Endothelial cell of umbilical vein (primary cell): ENCODE measurements at regions not wholly inside any gene's neighbourhood (a gene's known extent, or its start where the extent isn't known, plus 50 kb on each side); places are given as distances from the start of the nearest gene placed in this dataset.

ENCODE experiments used
- BruUV-seq: library from RNA; stranded (reverse); fragments of 400-500 nt; replicated peaks from 2 replicates; lab custom pipeline; 2021; lab: Mats Ljungman, UMichigan
- CTCF ChIA-PET: fragments of 300-600, 350-600 bp; sonication (Branson Sonifier 250); formaldehyde crosslinking; loops from one replicate; lab custom pipeline; 2021; ENCODE audit warnings: antibody characterized with exemption, inconsistent platforms; lab: Charles Lee
- POLR2A ChIA-PET: fragments of 300-600, 350-600 bp; sonication (Branson Sonifier 250); formaldehyde crosslinking; loops from one replicate; lab custom pipeline; 2021; ENCODE audit warnings: antibody characterized with exemption, inconsistent platforms; lab: Charles Lee
- DNase-seq: peaks from one replicate; pipeline ENCODE4 v3.0.0-alpha.2; 2011; ENCODE audit warnings: low read depth, low spot score
- FAIRE-seq: peaks from 2 replicates; lab custom pipeline; 2011; peaks lifted over from hg19 to GRCh38; lab: Jason Lieb, UNC
- H2AFZ ChIP-seq: 2 replicates; pipeline ENCODE4 v1.6.0; 2012; ENCODE audit warnings: low read depth, low read length, control low read depth, inconsistent platforms
- H3K27ac ChIP-seq: 2 replicates; pipeline ENCODE4 v1.5.1; 2011; ENCODE audit warnings: low read depth, mild to moderate bottlenecking, control low read depth, low read length, moderate library complexity; ENCODE audit not compliant: insufficient read depth
- H3K27me3 ChIP-seq, 2 experiments: 2 replicates each; pipeline versions ENCODE4 v1.6.0 to v1.6.1; 2011; ENCODE audit warnings: low read length in 2 of 2, mixed read lengths in 1 of 2; ENCODE audit not compliant: control insufficient read depth in 2 of 2, insufficient read depth in 2 of 2
- H3K36me3 ChIP-seq, 2 experiments: 2 replicates in 1 of 2; 3 replicates in 1 of 2; pipeline ENCODE4 v1.5.1; 2011; ENCODE audit warnings: low read length in 2 of 2, mild to moderate bottlenecking in 1 of 2, moderate library complexity in 1 of 2; ENCODE audit not compliant: control insufficient read depth in 2 of 2, insufficient read depth in 2 of 2; ENCODE audit errors: extremely low read depth in 1 of 2
- H3K4me1 ChIP-seq: 3 replicates; pipeline ENCODE4 v1.5.1; 2011; ENCODE audit warnings: mild to moderate bottlenecking, low read length; ENCODE audit not compliant: control insufficient read depth, insufficient read depth; ENCODE audit errors: extremely low read depth
- H3K4me2 ChIP-seq: 2 replicates; pipeline ENCODE4 v1.6.1; 2011; ENCODE audit warnings: low read length, control low read depth, mixed read lengths; ENCODE audit not compliant: insufficient read depth
- H3K4me3 ChIP-seq, 3 experiments: fragments of 200-600 bp in 1 of 3; sonication (generic), shearing (Covaris generic) in 1 of 3; replicated peaks in 1 of 3; 2 replicates each; pipeline ENCODE4 v1.5.1; 2011 to 2016; ENCODE audit warnings: control low read depth in 3 of 3, low read length in 3 of 3, mild to moderate bottlenecking in 2 of 3, inconsistent platforms in 1 of 3, low read depth in 1 of 3, moderate library complexity in 1 of 3; ENCODE audit not compliant: insufficient read depth in 1 of 3
- H3K79me2 ChIP-seq: 2 replicates; pipeline ENCODE4 v1.6.0; 2012; ENCODE audit warnings: low read length, inconsistent platforms; ENCODE audit not compliant: control insufficient read depth, insufficient read depth
- H3K9ac ChIP-seq: replicated peaks from 2 replicates; pipeline ENCODE3; 2011; ENCODE audit warnings: low read length, control low read depth; ENCODE audit not compliant: insufficient read depth; ENCODE audit errors: extremely low read depth
- H3K9me1 ChIP-seq: replicated peaks from 3 replicates; pipeline ENCODE4 v1.6.0; 2011; ENCODE audit warnings: mild to moderate bottlenecking, low read length; ENCODE audit not compliant: control insufficient read depth, insufficient read depth; ENCODE audit errors: extremely low read depth
- H3K9me3 ChIP-seq: replicated peaks from 2 replicates; pipeline ENCODE4 v1.5.1; 2012; ENCODE audit warnings: low read length, inconsistent platforms; ENCODE audit not compliant: control insufficient read depth, insufficient read depth
- H4K20me1 ChIP-seq: replicated peaks from 2 replicates; pipeline ENCODE3; 2011; ENCODE audit warnings: mild to moderate bottlenecking, low read length; ENCODE audit not compliant: control insufficient read depth, insufficient read depth; ENCODE audit errors: extremely low read depth
- CTCF ChIP-seq, 2 donors: IDR thresholded peaks; 1 replicate in 1 of 2; 2 replicates in 1 of 2; pipeline ENCODE4 v1.5.1; 2011; ENCODE audit warnings: low read length in 2 of 2, mild to moderate bottlenecking in 2 of 2, moderate library complexity in 2 of 2, control low read depth in 1 of 2, inconsistent platforms in 1 of 2, low read depth in 1 of 2; ENCODE audit not compliant: insufficient read depth in 1 of 2; ENCODE audit errors: extremely low read depth in 1 of 2
- EZH2 ChIP-seq: IDR thresholded peaks from 2 replicates; pipeline ENCODE4 v1.6.1; 2012; ENCODE audit warnings: borderline replicate concordance, low read depth, mild to moderate bottlenecking, moderate library complexity, low read length, inconsistent platforms; ENCODE audit not compliant: severe bottlenecking
- FOS ChIP-seq: IDR thresholded peaks from 2 replicates; pipeline ENCODE4 v1.6.1; 2011; ENCODE audit warnings: mild to moderate bottlenecking, low read length, moderate library complexity, borderline replicate concordance; ENCODE audit not compliant: insufficient read depth
- GATA2 ChIP-seq: IDR thresholded peaks from 2 replicates; pipeline ENCODE4 v1.7.0; 2011; ENCODE audit warnings: low read depth, mild to moderate bottlenecking, moderate library complexity, mixed read lengths, low read length; ENCODE audit not compliant: insufficient read length, insufficient read depth
- JUN ChIP-seq: IDR thresholded peaks from 2 replicates; pipeline ENCODE4 v1.6.1; 2011; ENCODE audit warnings: borderline replicate concordance, low read depth; ENCODE audit not compliant: insufficient read length, insufficient read depth
- MAX ChIP-seq: IDR thresholded peaks from 2 replicates; pipeline ENCODE4 v1.6.1; 2011; ENCODE audit not compliant: insufficient read depth, insufficient read length
- MYC ChIP-seq: IDR thresholded peaks from one replicate; pipeline ENCODE4 v1.6.1; 2011; ENCODE audit warnings: mild to moderate bottlenecking, low read depth, low read length
- POLR2A ChIP-seq: IDR thresholded peaks from 2 replicates; pipeline ENCODE4 v1.6.1; 2012; ENCODE audit warnings: low read depth, mild to moderate bottlenecking, control low read depth, low read length
- POLR2AphosphoS5 ChIP-seq: IDR thresholded peaks from 2 replicates; pipeline ENCODE4 v1.6.1; 2012; ENCODE audit warnings: low read depth, mild to moderate bottlenecking, control low read depth, low read length, moderate library complexity; ENCODE audit not compliant: insufficient read depth
- dilution Hi-C: fragments of 300-500 bp; cut with MboI; formaldehyde crosslinking; loops from one replicate; pipeline ENCODE4 v1.15.0; 2019; ENCODE audit warnings: low sequenced_read_pairs; ENCODE audit not compliant: extremely low pct_ligation_motif_present
- intact Hi-C: fragments of 100-400 bp; cut with micrococcal nuclease; formaldehyde crosslinking; loops from one replicate; pipeline ENCODE4 v1.10.0; 2022

DNA sequence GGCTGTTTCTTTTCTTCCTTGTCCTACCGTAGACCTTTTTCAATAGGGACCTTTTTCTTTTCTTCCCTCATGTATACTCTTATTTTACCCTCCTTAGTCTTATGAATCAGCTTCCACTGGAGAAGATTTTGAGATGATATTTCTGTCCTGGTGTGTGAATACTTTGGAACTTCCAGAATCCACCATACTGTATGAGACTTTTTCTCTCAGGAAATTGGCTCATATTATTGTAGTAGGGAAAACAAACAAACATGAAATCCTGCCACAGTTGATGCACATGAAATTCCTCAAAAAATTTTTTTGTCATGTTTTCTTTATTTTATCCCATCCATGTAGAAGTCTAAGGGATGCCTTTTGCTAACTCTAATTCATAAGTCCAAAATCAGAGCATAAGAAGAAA lies 289.3 kb upstream of the PLSCR5 start:
- no peak for DNase-seq
- ChIA-PET CTCF (no interaction called here), POLR2A (no interaction called here)
- H3K9ac ChIP-seq: no peak overlapping the region
- no peaks in the 10 kb centered on the region for H3K36me3 ChIP-seq
- dilution Hi-C loops: no loop called here
- no peaks in the 10 kb centered on the region for H4K20me1 ChIP-seq
- BruUV-seq: no TSS peak
- no peak for TF ChIP-seq CTCF (IDR thresholded peaks at IDR 0.05; ENCODE audit: extremely low read depth in 1 of 2, insufficient read depth in 1 of 2, low read depth in 1 of 2, low read length in 2 of 2)
- TF ChIP-seq FOS: no peak
- TF ChIP-seq MAX: no peak
- TF ChIP-seq MYC: no peak
- no peak for TF ChIP-seq EZH2
- TF ChIP-seq POLR2AphosphoS5: no peak
- no peak for TF ChIP-seq GATA2
- no peak for TF ChIP-seq JUN
- TF ChIP-seq POLR2A: no peak
- H3K27ac ChIP-seq: no peak overlapping the region
- H3K9me3 ChIP-seq: no peaks in the 10 kb centered on the region
- H3K4me3 ChIP-seq: no peak overlapping the region
- no peak for FAIRE-seq
- H3K4me1 ChIP-seq: no peaks in the 10 kb centered on the region
- intact Hi-C loops: no loop called here
- no peaks in the 10 kb centered on the region for H3K9me1 ChIP-seq
- H3K27me3 ChIP-seq: no peaks in the 10 kb centered on the region
- no peak overlapping the region for H3K4me2 ChIP-seq
- H2AFZ ChIP-seq: no peak overlapping the region
- no peaks in the 10 kb centered on the region for H3K79me2 ChIP-seq
